Activated T-helper 2 cell treated with anti-CD3 and anti-CD28 coated beads, Interferon-gamma antibody, Interleukin-2, Interleukin-4, amounts not matched to agents 10 μg/mL and 5 μg/mL and 100 μg/mL, durations not matched to agents 14 hours and 24 hours and 36 hours (primary cell): ENCODE measurements at regions not wholly inside any gene's neighbourhood (a gene's known extent, or its start where the extent isn't known, plus 50 kb on each side); places are given as distances from the start of the nearest gene placed in this dataset.

Source experiments
- DNase-seq: peaks from one replicate; pipeline ENCODE4 v3.0.0; 2021; ENCODE audit warnings: low spot score
- H3K27ac Mint-ChIP-seq: one replicate; pipeline ENCODE4 v1.8.0; 2021; ENCODE audit warnings: mixed read lengths
- H3K27me3 Mint-ChIP-seq: one replicate; pipeline ENCODE4 v1.8.0; 2021; ENCODE audit warnings: low read depth, mixed read lengths
- H3K36me3 Mint-ChIP-seq: one replicate; pipeline ENCODE4 v1.8.0; 2021; ENCODE audit warnings: low read depth, mixed read lengths
- H3K4me1 Mint-ChIP-seq: one replicate; pipeline ENCODE4 v1.8.0; 2021; ENCODE audit warnings: low read depth, mixed read lengths
- H3K4me3 Mint-ChIP-seq: one replicate; pipeline ENCODE4 v1.8.0; 2021; ENCODE audit warnings: low read depth, mild to moderate bottlenecking, moderate library complexity, mixed read lengths
- H3K9me3 Mint-ChIP-seq: one replicate; pipeline ENCODE4 v1.8.0; 2021; ENCODE audit warnings: mixed read lengths
- intact Hi-C: fragments of 100-400 bp; cut with micrococcal nuclease; formaldehyde crosslinking; loops from one replicate; pipeline ENCODE4 v1.15.1; 2023

- Mint-ChIP-seq H3K36me3 (peaks cover 4% of the 10 kb centered on the region), H3K27me3 (no peaks in the 10 kb centered on the region), H3K4me1 (peaks cover 57% of the 10 kb centered on the region), H3K4me3 (no peak overlapping the region), H3K27ac (no peak overlapping the region), H3K9me3 (peaks cover 7% of the 10 kb centered on the region)
- no peak for DNase-seq
- intact Hi-C loops = no loop called here
These were observed 232.5 kb upstream of the JUN start for GRCh38 chr1:59016390-59016789.

GRCh38 chr1:59017501-59018231, 233.8 kb upstream of the JUN start:
- Mint-ChIP-seq H3K4me3 (no peak overlapping the region), H3K4me1 (peaks cover 59% of the 10 kb centered on the region), H3K27ac (no peak overlapping the region), H3K9me3 (peaks cover 7% of the 10 kb centered on the region), H3K36me3 (peaks cover 4% of the 10 kb centered on the region), H3K27me3 (no peaks in the 10 kb centered on the region)
- DNase-seq = no peak
- intact Hi-C loops = no loop called here

GRCh38 chr1:59018446-59018845, 234.6 kb upstream of the JUN start:
- no peak for DNase-seq
- peak overlapping the region; percentile 61 for H3K27ac Mint-ChIP-seq
- intact Hi-C loops = no loop called here
- peaks cover 8% of the 10 kb centered on the region for H3K36me3 Mint-ChIP-seq
- no peaks in the 10 kb centered on the region for H3K27me3 Mint-ChIP-seq
- H3K9me3 Mint-ChIP-seq = peaks cover 7% of the 10 kb centered on the region
- no peak overlapping the region for H3K4me3 Mint-ChIP-seq
- H3K4me1 Mint-ChIP-seq = peaks cover 59% of the 10 kb centered on the region

GRCh38 chr1:59018860-59019259, 235.0 kb upstream of the JUN start:
- DNase-seq = no peak
- Mint-ChIP-seq H3K9me3 (peaks cover 7% of the 10 kb centered on the region), H3K36me3 (peaks cover 8% of the 10 kb centered on the region), H3K27me3 (no peaks in the 10 kb centered on the region), H3K4me3 (no peak overlapping the region), H3K4me1 (peaks cover 58% of the 10 kb centered on the region), H3K27ac (peak overlapping the region; percentile 61)
- intact Hi-C loops = no loop called here

GRCh38 chr1:59020151-59020997, 236.5 kb upstream of the JUN start:
- peak overlapping the region; percentile 98 for H3K27ac Mint-ChIP-seq
- peak; percentile 44 for DNase-seq
- H3K36me3 Mint-ChIP-seq = peaks cover 12% of the 10 kb centered on the region
- intact Hi-C loops = loop anchor here (1.0 to 10.0 kb wide), 2 partner anchors 15 to 554 kb away; no protein-coding TSS in a partner anchor
- H3K4me1 Mint-ChIP-seq = peaks cover 50% of the 10 kb centered on the region
- H3K27me3 Mint-ChIP-seq = no peaks in the 10 kb centered on the region
- peaks cover 7% of the 10 kb centered on the region for H3K9me3 Mint-ChIP-seq
- H3K4me3 Mint-ChIP-seq = peak overlapping the region; percentile 64

- Mint-ChIP-seq H3K27me3 (no peaks in the 10 kb centered on the region), H3K4me3 (no peak overlapping the region), H3K4me1 (peaks cover 44% of the 10 kb centered on the region), H3K36me3 (peaks cover 21% of the 10 kb centered on the region), H3K27ac (no peak overlapping the region), H3K9me3 (peaks cover 7% of the 10 kb centered on the region)
- intact Hi-C loops = loop anchor here (10.0 kb wide), 1 partner anchor 553 kb away; no protein-coding TSS in a partner anchor
- DNase-seq = no peak
These were observed 238.4 kb upstream of the JUN start for GRCh38 chr1:59022199-59022598.

GRCh38 chr1:59022799-59023198, 239.0 kb upstream of the JUN start:
- H3K36me3 Mint-ChIP-seq = peaks cover 21% of the 10 kb centered on the region
- H3K27me3 Mint-ChIP-seq = no peaks in the 10 kb centered on the region
- H3K27ac Mint-ChIP-seq = no peak overlapping the region
- peaks cover 44% of the 10 kb centered on the region for H3K4me1 Mint-ChIP-seq
- no peak overlapping the region for H3K4me3 Mint-ChIP-seq
- peaks cover 7% of the 10 kb centered on the region for H3K9me3 Mint-ChIP-seq
- intact Hi-C loops = loop anchor here (10.0 kb wide), 1 partner anchor 552 kb away; no protein-coding TSS in a partner anchor
- DNase-seq = no peak

GRCh38 chr1:59025201-59025600, 241.4 kb upstream of the JUN start:
- DNase-seq = no peak
- Mint-ChIP-seq H3K36me3 (peaks cover 17% of the 10 kb centered on the region), H3K4me1 (peaks cover 23% of the 10 kb centered on the region), H3K4me3 (no peak overlapping the region), H3K9me3 (no peaks in the 10 kb centered on the region), H3K27me3 (no peaks in the 10 kb centered on the region), H3K27ac (no peak overlapping the region)
- intact Hi-C loops = loop anchor here (5.0 to 10.0 kb wide), 2 partner anchors 550 to 672 kb away; no protein-coding TSS in a partner anchor

GRCh38 chr1:59025898-59026426, 242.1 kb upstream of the JUN start:
- Mint-ChIP-seq H3K9me3 (no peaks in the 10 kb centered on the region), H3K4me3 (peak overlapping the region; percentile 69), H3K27ac (no peak overlapping the region), H3K36me3 (peaks cover 17% of the 10 kb centered on the region), H3K27me3 (no peaks in the 10 kb centered on the region), H3K4me1 (peaks cover 16% of the 10 kb centered on the region)
- intact Hi-C loops = loop anchor here (1.0 to 10.0 kb wide), 11 partner anchors 18 to 671 kb away; partner anchors contain the start of gene JUN
- no peak for DNase-seq

GRCh38 chr1:59026472-59026948, 242.7 kb upstream of the JUN start:
- H3K4me3 Mint-ChIP-seq = peak overlapping the region; percentile 69
- H3K36me3 Mint-ChIP-seq = peaks cover 17% of the 10 kb centered on the region
- no peaks in the 10 kb centered on the region for H3K27me3 Mint-ChIP-seq
- no peaks in the 10 kb centered on the region for H3K9me3 Mint-ChIP-seq
- no peak for DNase-seq
- H3K27ac Mint-ChIP-seq = no peak overlapping the region
- intact Hi-C loops = loop anchor here (1.0 to 10.0 kb wide), 11 partner anchors 18 to 671 kb away; partner anchors contain the start of gene JUN
- H3K4me1 Mint-ChIP-seq = peaks cover 13% of the 10 kb centered on the region

GRCh38 chr1:59027177-59027576, 243.3 kb upstream of the JUN start:
- peaks cover 10% of the 10 kb centered on the region for H3K4me1 Mint-ChIP-seq
- intact Hi-C loops = loop anchor here (2.0 to 10.0 kb wide), 3 partner anchors 210 to 670 kb away; no protein-coding TSS in a partner anchor
- H3K9me3 Mint-ChIP-seq = no peaks in the 10 kb centered on the region
- no peak overlapping the region for H3K4me3 Mint-ChIP-seq
- H3K27me3 Mint-ChIP-seq = no peaks in the 10 kb centered on the region
- no peak overlapping the region for H3K27ac Mint-ChIP-seq
- peaks cover 17% of the 10 kb centered on the region for H3K36me3 Mint-ChIP-seq
- DNase-seq = no peak

- Mint-ChIP-seq H3K27ac (no peak overlapping the region), H3K27me3 (no peaks in the 10 kb centered on the region), H3K9me3 (no peaks in the 10 kb centered on the region), H3K4me3 (no peak overlapping the region), H3K4me1 (peaks cover 6% of the 10 kb centered on the region), H3K36me3 (peaks cover 16% of the 10 kb centered on the region)
- DNase-seq = no peak
- intact Hi-C loops = loop anchor here (5.0 to 10.0 kb wide), 2 partner anchors 547 to 669 kb away; no protein-coding TSS in a partner anchor
These were observed 244.2 kb upstream of the JUN start for GRCh38 chr1:59028048-59028447.
